Kidney epithelial cell (primary cell): ENCODE measurements at regions not wholly inside any gene's neighbourhood (a gene's known extent, or its start where the extent isn't known, plus 50 kb on each side); places are given as distances from the start of the nearest gene placed in this dataset.

Experiments used
- DNase-seq: peaks from one replicate; pipeline ENCODE4 v3.0.0-alpha.2; 2010; ENCODE audit warnings: low read depth
- H3K27me3 ChIP-seq: 2 replicates; pipeline ENCODE4 v1.6.0; 2011; ENCODE audit warnings: low read length; ENCODE audit not compliant: control insufficient read depth, insufficient read depth
- H3K36me3 ChIP-seq: 2 replicates; pipeline ENCODE4 v1.5.1; 2011; ENCODE audit warnings: low read length; ENCODE audit not compliant: control insufficient read depth, insufficient read depth
- H3K4me3 ChIP-seq: 2 replicates; pipeline ENCODE4 v1.5.1; 2011; ENCODE audit warnings: low read depth, mild to moderate bottlenecking, control low read depth, low read length
- CTCF ChIP-seq: IDR thresholded peaks from 2 replicates; pipeline ENCODE4 v1.5.1; 2011; ENCODE audit warnings: mild to moderate bottlenecking, moderate library complexity, low read length, control low read depth, inconsistent platforms; ENCODE audit not compliant: insufficient read depth, poor library complexity, severe bottlenecking

- no peak overlapping the region for H3K4me3 ChIP-seq
- H3K27me3 ChIP-seq = no peaks in the 10 kb centered on the region
- no peaks in the 10 kb centered on the region for H3K36me3 ChIP-seq
- no peak for TF ChIP-seq CTCF
- DNase-seq = no peak
Measured at GRCh38 chr1:189986516-189986915, 491.1 kb downstream of the BRINP3 start.

GRCh38 chr1:189987509-189987908, 490.2 kb downstream of the BRINP3 start:
- Histone ChIP-seq H3K4me3 (no peak overlapping the region), H3K36me3 (no peaks in the 10 kb centered on the region), H3K27me3 (no peaks in the 10 kb centered on the region)
- DNase-seq = no peak
- no peak for TF ChIP-seq CTCF

GRCh38 chr1:189992856-189993255, 484.8 kb downstream of the BRINP3 start:
- no peaks in the 10 kb centered on the region for H3K27me3 ChIP-seq
- H3K36me3 ChIP-seq = no peaks in the 10 kb centered on the region
- DNase-seq = no peak
- H3K4me3 ChIP-seq = no peak overlapping the region
- TF ChIP-seq CTCF = no peak

GRCh38 chr1:190000365-190000872, 477.2 kb downstream of the BRINP3 start:
- Histone ChIP-seq H3K4me3 (no peak overlapping the region), H3K27me3 (no peaks in the 10 kb centered on the region), H3K36me3 (no peaks in the 10 kb centered on the region)
- no peak for TF ChIP-seq CTCF
- no peak for DNase-seq

- TF ChIP-seq CTCF = no peak
- Histone ChIP-seq H3K36me3 (no peaks in the 10 kb centered on the region), H3K4me3 (no peak overlapping the region), H3K27me3 (no peaks in the 10 kb centered on the region)
- no peak for DNase-seq
Measured at GRCh38 chr1:190001187-190001586, 476.5 kb downstream of the BRINP3 start.

- no peak for DNase-seq
- Histone ChIP-seq H3K27me3 (no peaks in the 10 kb centered on the region), H3K36me3 (no peaks in the 10 kb centered on the region), H3K4me3 (no peak overlapping the region)
- no peak for TF ChIP-seq CTCF
Measured at GRCh38 chr1:190003376-190003775, 474.3 kb downstream of the BRINP3 start.
